CD1c-positive myeloid dendritic cell (primary cell): ENCODE measurements at regions not wholly inside any gene's neighbourhood (a gene's known extent, or its start where the extent isn't known, plus 50 kb on each side); places are given as distances from the start of the nearest gene placed in this dataset.

Experiments used
- DNase-seq: peaks from one replicate; pipeline ENCODE4 v3.0.0-alpha.2; 2016; ENCODE audit errors: extremely low spot score

GRCh38 chr13:91162180-91162579, 185.3 kb upstream of the MIR17HG start:
- no peak for DNase-seq

DNA sequence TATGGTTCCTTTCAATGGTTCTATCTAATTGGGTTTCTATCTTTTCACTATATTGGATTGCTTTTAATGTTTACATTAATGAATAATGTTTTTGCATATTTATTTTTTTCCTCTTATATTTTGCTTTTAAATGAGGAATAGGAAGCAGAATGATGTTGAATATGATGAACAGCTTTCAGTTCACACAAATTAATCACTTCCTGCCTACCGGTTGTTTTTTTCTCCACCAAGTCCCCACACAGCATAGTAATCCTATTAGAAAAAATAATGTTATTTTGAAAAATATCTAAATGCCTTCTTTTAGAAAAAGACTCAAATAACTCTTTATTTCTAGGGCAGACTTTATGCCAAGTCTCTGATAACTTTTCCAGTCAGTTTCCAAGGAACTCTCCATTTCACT, 184.9 kb upstream of the MIR17HG start:
- DNase-seq = no peak

DNA sequence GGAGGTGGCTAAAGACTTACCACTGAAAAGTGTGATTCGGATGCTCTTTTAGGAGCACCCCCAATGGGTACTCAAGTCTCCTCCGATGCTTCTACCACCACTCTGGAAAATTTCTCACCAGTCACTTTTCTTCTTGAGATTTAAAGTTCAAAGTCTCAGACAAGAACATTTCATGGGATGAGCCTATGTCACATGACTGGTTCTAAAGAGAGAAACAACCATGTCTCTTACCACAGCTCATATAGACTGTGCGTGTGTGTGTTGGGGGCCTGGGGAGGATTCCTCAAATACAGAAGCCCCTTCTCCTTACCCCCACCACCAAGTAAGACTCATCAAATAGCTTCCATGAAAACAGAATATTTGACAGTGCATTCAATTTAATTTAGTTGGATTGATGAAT, 181.7 kb upstream of the MIR17HG start:
- DNase-seq = no peak

DNA sequence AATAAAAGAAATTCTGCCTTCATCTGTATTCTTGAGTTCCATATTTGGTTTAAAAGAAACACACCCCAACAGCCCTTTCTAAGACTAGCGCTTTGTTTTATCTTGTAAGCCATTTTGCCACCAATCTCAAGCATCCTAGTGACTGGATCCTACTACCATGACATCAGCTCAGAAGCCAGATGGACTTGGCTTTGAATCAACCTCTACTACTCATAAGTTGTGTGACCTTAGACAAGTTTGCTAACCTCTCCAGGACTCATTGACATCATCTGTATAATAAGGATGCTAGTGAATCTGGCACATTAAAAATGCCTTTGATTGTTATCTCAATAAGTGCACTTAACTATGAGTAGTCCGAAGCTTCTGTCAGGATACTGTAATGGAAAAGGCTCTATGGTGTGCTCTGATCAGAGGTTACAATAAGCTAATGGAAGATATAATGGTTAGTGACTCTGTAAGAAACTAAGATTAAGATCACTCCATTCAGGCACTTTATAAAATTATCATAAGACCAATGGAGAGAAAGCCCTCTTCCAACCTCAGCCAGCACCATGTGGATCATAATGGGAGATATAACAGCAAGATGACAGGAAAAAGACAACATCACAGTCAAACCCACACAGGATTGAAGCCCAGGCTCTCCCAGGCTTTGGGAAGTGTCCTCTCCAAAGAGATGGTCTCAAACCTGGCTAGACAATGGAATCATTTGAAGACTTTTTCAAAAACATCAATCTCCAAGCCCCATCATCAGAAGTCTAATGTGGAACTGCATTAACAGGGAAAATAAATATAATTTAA, 180.6 kb upstream of the MIR17HG start:
- no peak for DNase-seq

DNA sequence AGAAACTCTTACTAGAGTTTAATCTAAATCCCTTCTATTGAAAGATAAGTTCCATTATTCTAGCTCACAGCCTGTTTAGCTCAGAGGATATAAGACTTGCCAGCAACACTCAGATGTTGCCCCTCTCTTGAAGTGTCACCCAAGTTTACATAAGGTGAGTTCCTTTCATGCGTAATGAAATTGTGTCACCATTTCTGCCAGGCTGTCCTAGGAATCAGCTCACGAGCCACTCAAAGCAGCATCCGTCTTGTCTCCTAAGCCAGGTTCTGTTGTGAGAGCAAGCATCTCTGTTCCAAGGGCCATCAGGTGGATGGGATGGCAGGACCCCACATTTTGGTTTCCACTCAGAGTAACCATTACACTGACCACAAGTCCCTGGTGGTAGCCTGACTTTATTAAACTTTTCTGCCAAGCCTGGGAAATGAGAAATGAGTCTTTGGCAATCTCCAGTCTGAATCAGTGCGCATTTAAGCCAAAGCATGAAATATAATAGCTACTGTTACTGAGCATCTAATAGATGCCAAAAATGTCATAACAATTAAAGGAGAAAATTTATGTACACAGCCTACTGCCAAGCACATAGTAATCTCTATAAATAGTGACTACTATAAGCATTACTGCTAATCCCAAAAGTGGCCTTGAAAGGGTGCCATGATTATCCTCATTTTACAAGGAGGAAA, 179.6 kb upstream of the MIR17HG start:
- no peak for DNase-seq

DNA sequence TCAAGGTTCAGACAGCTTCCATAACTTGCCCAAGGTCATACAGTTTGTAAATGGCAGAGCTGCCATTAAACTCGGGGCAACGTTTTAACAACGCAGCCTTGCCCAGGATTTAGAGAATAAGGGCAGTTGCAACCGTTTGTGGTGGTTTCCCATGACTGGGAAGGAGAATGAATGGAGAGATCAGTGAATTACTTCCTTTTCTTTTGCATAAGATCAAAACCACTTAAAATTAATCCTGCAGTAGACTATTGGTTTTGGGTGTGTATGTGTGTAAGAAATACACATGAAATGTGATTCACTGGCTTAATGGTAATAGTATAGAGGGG, 179.1 kb upstream of the MIR17HG start:
- DNase-seq = no peak

GRCh38 chr13:91169321-91170050, 178.0 kb upstream of the MIR17HG start:
- no peak for DNase-seq

- no peak for DNase-seq
Measured at GRCh38 chr13:91172160-91172559, 175.3 kb upstream of the MIR17HG start.

GRCh38 chr13:91174886-91175501, 172.5 kb upstream of the MIR17HG start:
- peak; percentile 6 for DNase-seq

GRCh38 chr13:91178099-91178498, 169.4 kb upstream of the MIR17HG start:
- DNase-seq = no peak

GRCh38 chr13:91181892-91182291, 165.6 kb upstream of the MIR17HG start:
- no peak for DNase-seq

DNA sequence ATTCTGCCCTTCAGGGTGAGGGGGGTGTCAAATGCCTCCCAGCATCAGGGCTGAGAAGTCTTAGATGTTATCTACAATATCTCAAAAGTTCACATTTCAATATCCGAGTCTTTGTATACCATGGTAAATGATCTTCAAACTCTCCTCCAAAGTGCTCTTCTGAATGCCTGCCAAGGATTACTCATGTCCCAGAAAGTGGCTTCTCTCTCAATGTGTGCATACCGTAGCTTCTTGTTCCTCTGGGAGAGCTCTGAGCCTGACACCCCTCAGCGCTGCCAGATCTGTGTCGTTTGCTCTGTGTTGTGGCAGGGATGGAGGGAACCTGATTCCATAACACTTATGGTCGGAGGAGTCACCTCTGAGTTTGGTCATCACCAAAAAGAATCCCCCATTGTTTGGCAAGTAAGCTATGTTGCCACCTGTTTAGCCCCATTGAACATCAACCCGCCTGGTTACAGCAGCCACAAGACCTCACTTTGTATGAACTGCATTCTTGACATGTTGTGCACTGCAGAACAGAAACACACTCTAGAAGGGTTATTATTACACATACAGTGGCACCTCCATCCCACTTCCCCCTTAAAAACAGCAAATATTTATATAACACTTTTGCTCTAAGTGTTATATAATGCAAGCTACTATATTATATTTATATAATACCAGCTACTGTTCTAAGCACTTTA, 163.1 kb upstream of the MIR17HG start:
- DNase-seq = no peak

DNA sequence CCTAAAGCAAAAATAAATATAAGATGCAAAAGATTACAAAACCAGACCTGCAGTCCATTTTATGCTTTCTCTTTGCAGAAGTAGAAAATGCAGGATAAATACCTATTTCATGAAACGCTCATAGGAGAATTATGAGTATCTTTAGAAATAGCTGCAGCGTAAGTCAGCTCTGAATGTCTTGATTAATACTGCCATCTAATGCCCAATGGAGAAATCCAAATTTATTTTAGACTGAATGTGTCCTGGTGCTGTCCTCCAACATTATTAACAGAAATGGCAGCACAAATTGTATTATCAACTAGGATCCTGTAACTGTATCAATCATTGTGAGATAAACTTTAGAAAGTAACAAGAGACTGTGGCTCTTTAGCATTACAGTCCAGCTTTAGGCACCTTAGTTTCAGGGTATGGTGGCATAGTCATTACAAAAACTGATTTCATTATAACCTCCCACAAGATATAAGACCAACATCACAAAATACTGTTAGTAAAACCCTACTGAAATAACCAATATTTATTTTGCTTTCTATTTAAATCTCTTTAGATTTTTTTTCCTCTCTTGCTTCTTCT, 162.1 kb upstream of the MIR17HG start:
- peak; percentile 27 for DNase-seq

GRCh38 chr13:91187522-91187921, 160.0 kb upstream of the MIR17HG start:
- no peak for DNase-seq

DNA sequence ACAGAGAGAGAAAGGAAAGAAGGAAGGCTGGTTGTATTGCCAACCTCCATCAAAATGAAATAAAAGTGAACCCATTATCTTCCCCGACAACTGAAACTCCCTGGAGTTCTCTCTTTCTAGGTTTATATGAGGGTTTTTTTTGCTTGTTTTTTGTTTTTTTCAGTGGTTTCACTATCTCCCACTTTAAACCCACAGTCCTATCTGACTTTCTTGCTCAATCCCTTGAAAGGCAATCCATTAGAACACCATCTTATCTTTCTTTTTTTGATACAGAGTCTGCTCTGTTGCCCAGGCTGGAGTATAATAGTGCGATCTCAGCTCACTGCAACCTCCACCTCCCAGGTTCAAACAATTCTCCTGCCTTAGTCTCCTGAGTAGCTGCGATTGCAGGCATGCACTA, 158.0 kb upstream of the MIR17HG start:
- no peak for DNase-seq

DNA sequence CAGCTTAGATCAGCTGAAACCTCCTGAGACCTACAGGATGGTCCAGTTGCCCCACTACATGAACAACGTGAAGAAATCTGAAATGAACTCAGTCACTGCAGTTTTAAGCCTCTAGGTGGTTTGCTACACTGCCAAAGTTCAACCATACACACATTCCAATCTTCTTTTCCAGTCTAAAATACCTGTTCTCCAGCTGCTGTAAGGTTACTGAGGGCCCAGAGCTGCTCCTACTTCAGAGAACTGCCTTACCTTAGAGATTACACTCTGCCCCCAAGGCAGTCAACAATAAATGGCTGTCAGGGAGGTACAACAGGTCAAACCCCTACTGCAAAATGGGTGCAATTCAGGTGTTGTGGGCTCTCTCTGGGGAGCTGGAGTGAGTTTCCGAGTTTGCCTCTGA, 154.1 kb upstream of the MIR17HG start:
- DNase-seq = no peak

DNA sequence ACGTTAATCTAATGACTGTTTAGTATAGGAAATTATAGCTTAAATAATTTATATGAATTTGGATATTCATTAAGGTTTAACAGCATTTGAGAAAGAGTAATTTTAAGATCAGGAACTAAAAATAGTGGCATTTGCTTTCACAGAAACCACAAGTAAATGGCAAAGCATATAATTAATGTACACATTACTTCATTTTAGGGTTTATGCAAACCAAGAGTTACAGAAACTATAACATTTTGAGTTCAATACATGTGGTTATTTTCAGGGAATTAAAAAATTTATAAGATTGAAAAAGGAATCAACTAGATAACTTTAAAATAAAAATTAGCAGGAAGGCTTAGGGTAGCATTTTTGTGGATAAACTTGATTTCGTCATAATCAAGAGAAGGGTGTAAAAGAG, 151.7 kb upstream of the MIR17HG start:
- DNase-seq = no peak

DNA sequence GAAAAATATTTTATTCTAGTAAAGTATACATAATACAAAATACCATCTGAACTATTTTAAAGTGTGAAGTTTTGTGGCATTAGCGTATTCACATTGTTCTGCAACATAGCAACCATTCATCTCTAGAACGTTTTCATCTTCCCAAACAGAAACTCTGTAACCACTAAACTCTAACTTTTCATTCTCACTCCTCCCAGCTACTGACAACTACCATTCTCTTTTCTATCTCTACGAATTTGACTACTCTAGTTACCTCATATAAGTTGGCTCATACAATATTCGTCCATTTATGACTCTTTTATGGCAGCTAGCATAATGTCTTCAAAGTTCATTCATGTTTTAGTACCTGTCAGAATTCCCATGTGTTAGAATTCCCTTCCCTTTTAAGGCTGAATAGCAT, 150.5 kb upstream of the MIR17HG start:
- no peak for DNase-seq

GRCh38 chr13:91199866-91200265, 147.6 kb upstream of the MIR17HG start:
- no peak for DNase-seq

- no peak for DNase-seq
Measured at GRCh38 chr13:91200486-91200885, 147.0 kb upstream of the MIR17HG start.

DNA sequence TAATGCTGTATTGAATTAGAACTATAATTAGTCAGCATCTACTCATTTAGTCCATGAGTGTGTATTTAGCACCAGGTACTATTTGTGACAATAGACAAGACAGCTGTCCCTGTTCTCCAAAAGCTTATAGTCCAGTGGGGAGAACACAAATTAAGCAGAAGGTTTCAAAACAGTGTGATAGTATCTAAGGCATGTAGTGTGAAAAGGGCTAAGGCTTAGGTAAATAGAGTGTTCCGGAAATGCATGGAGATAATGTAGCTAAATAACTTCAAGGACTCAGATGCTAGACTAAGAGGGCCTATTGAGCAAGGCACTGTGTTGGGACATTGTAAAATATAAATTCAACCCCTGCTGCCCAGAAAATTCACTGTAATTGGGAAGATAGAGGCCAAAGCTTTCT, 144.1 kb upstream of the MIR17HG start:
- DNase-seq = no peak

GRCh38 chr13:91207261-91207660, 140.2 kb upstream of the MIR17HG start:
- no peak for DNase-seq
